Heart left ventricle (tissue), 13 donors: ENCODE measurements at regions not wholly inside any gene's neighbourhood (a gene's known extent, or its start where the extent isn't known, plus 50 kb on each side); places are given as distances from the start of the nearest gene placed in this dataset.

ENCODE experiments used
- CTCF ChIP-seq, 12 donors: fragments of 200-600 bp; sonication (generic) in 4 of 12; IDR thresholded peaks; one replicate each; pipeline versions ENCODE4 v1.5.0 to v1.8.0; 2018 to 2022; ENCODE audit warnings: antibody characterized with exemption in 12 of 12, mild to moderate bottlenecking in 5 of 12
- POLR2A ChIP-seq, 2 donors: fragments of 450-650 bp; IDR thresholded peaks; one replicate each; pipeline ENCODE4 v1.6.1; 2017; ENCODE audit warnings: antibody characterized with exemption in 2 of 2, mild to moderate bottlenecking in 2 of 2, moderate library complexity in 2 of 2
- donor health status: ischemic (EF 13 %, LVEDD 7.1; RV severe dilation, severe dysfunction).
- donor health status: DM: no; HTN: yes; CAD: no.
- donor health status: DM: no; HTN: no; CAD: no.
- donor health status: ischemic (EF 25% LVEDD 6.9; RV normal size, moderate dysfunction).
- donor health status: ischemic (EF 25% LVEDD 5.7; RV mildly dilated, moderate dysfunction).
- donor health status: ischemic (EF 35%, LVEDD 5.7; RV mildly dilated, moderate dysfunction).
- donor health status: nonischemic (EF 11% LVEDD 7.7; RV severe dilation, severe dysfunction).
- donor health status: DM: yes; HTN: yes; CAD: no.
- donor health status: PGD.
- donor health status: ischemic (EF 29% LVEDD 5.4; RV normal size, mild dysfunction).
- donor health status: nonischemic (EF 23%, LVEDD 6.1; RV moderate dilation, normal function).

GRCh38 chr9:88812938-88813637, 178.2 kb upstream of the S1PR3 start:
- no peak for TF ChIP-seq CTCF (IDR thresholded peaks at IDR 0.05)
- no peak for TF ChIP-seq POLR2A (IDR thresholded peaks at IDR 0.05)
